GM12874 (cell line): ENCODE measurements at regions not wholly inside any gene's neighbourhood (a gene's known extent, or its start where the extent isn't known, plus 50 kb on each side); places are given as distances from the start of the nearest gene placed in this dataset.

Experiments
- CTCF ChIP-seq: IDR thresholded peaks from 2 replicates; pipeline ENCODE4 v1.5.1; 2011; ENCODE audit warnings: low read depth, mild to moderate bottlenecking, control low read depth, low read length, moderate library complexity; ENCODE audit not compliant: insufficient read depth

- no peak for TF ChIP-seq CTCF
Measured at GRCh38 chr21:20856926-20857325, 141.3 kb upstream of the NCAM2 start.

GRCh38 chr21:20874202-20874601, 124.0 kb upstream of the NCAM2 start:
- no peak for TF ChIP-seq CTCF

- TF ChIP-seq CTCF, result no peak
Measured at GRCh38 chr21:20875742-20876141, 122.5 kb upstream of the NCAM2 start.

- TF ChIP-seq CTCF, result no peak
Measured at GRCh38 chr21:20877976-20878375, 120.2 kb upstream of the NCAM2 start.

GRCh38 chr21:20882462-20883407, 115.5 kb upstream of the NCAM2 start:
- no peak for TF ChIP-seq CTCF

GRCh38 chr21:20883408-20883800, 114.8 kb upstream of the NCAM2 start:
- no peak for TF ChIP-seq CTCF

GRCh38 chr21:20902511-20902910, 95.7 kb upstream of the NCAM2 start:
- TF ChIP-seq CTCF, result no peak
